HepG2 (cell line): ENCODE measurements at regions not wholly inside any gene's neighbourhood (a gene's known extent, or its start where the extent isn't known, plus 50 kb on each side); places are given as distances from the start of the nearest gene placed in this dataset.

ENCODE experiments used
- ELF4 ChIP-seq: sonication (generic); formaldehyde crosslinking; IDR thresholded peaks from 2 replicates; pipeline ENCODE4 v1.5.0; 2020; ENCODE audit warnings: missing genetic modification reagents, mild to moderate bottlenecking, moderate library complexity, borderline replicate concordance
- RARA ChIP-seq: IDR thresholded peaks from 2 replicates; pipeline ENCODE4 v1.6.1; 2016; ENCODE audit warnings: missing genetic modification reagents, missing compliant biosample characterization
- SOX13 ChIP-seq, 3 experiments: fragments of 450-650 bp in 1 of 3; sonication (generic) in 1 of 3; formaldehyde crosslinking in 1 of 3; IDR thresholded peaks in 2 of 3; conservative IDR thresholded peaks in 1 of 3; 2 replicates each; pipeline versions ENCODE4 v1.5.0 to v1.6.1; 2016 to 2020; ENCODE audit warnings: antibody characterized with exemption in 1 of 3, mild to moderate bottlenecking in 1 of 3, missing compliant biosample characterization in 1 of 3, missing genetic modification reagents in 1 of 3, moderate library complexity in 1 of 3
- TCF7 ChIP-seq: sonication (generic); IDR thresholded peaks from 2 replicates; pipeline ENCODE4 v1.6.1; 2016; ENCODE audit warnings: antibody characterized with exemption, low read depth
- U2AF1 ChIP-seq: fragments of 200-400 bp; formaldehyde crosslinking; optimal IDR thresholded peaks from 2 replicates; pipeline ENCODE3; 2017; ENCODE audit warnings: mild to moderate bottlenecking, low read depth, low read length

DNA sequence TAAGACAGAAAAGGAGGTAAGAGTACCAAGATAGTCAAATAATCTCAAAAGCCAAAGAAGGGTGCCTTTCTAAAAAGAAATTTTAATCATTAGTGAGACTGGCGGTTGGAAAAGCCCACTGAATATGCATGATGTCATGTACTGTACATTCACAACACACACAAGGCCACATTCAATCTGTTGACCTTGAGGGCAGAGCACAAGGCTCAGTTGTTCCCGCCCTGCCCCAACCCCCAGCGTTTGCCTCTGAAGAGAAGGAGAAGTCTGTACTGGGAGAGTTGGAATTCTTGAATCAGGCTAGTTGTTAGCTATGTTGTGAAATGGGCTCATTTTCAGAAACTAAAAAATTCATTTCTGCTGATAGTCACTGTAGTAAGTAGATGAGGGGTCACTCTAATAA lies 50.2 kb upstream of the NID2 start (continued):
- TF ChIP-seq RARA (CRISPR knock-in tag) (peak; percentile 19; the same call in 1 of the 2 replicates), ELF4 (no peak), SOX13 (IDR thresholded peaks at IDR 0.05) (no peak), SOX13 (CRISPR knock-in tag; conservative IDR thresholded peaks at IDR 0.05 in 1 of 2, IDR thresholded peaks at IDR 0.05 in 1 of 2) (peak in 1 of 2 experiments; percentile 44; a peak in 1 of 4 replicates), TCF7 (0 out of 2 replicates have a peak, but pooled peaks have one; percentile 23), U2AF1 (no peak)
- TF ChIP-seq, all 625 proteins: peak for 32
